Left cardiac atrium (tissue), 4 donors: ENCODE measurements at regions not wholly inside any gene's neighbourhood (a gene's known extent, or its start where the extent isn't known, plus 50 kb on each side); places are given as distances from the start of the nearest gene placed in this dataset.
A peak's percentile ranks its signal among the peaks of the same experiment; 100 is the strongest.
"Not testable (repeated sequence)": the region's sequence is repeated elsewhere in the genome, so short reads cannot be mapped to it uniquely, and the experiment has no call there.

Experiments
- ATAC-seq, 2 donors: fragments of 200-7000 bp; cut with Tn5 transposase; one replicate each; pipeline ENCODE4 v1.9.1; 2020; ENCODE audit warnings: mild to moderate bottlenecking in 2 of 2, moderate library complexity in 2 of 2
- DNase-seq: peaks from one replicate; pipeline ENCODE4 v3.0.0-alpha.2; 2020
- intact Hi-C, 2 donors: fragments of 100-400 bp; cut with DNase I; formaldehyde crosslinking; loops; one replicate each; pipeline versions ENCODE4 v1.14.1 to v1.15.1; 2022 to 2023
- donor health status: DM: no; HTN: yes; CAD: no.
- donor health status: DM: no; HTN: yes; CAD: no; lungs with severe emphysema.
- donor health status: DM: yes; HTN: yes; CAD: no.
- donor health status: Dilated cardiomyopathy.

DNA sequence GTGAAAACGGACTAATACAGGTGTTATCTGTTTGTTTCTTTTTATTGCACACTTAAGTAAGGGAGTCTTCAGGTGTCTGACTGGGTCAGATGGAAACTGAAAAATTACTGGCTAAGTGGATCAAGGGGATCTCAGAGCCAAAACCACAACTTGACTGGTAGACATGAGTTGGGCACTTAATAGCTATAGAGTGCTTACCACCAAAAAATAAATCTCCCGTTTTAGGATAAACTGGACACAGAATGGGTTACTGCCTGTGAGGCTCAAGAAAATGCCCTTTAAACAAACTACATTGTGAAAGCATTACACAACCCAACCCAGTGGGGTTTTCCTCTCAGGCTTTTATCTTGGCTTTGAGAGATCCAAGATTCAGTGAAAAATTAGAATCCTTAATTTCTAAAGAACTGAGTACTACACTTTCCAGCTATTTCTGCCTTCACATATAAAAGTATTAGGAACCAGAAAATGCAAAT lies 134.0 kb upstream of the LYPLAL1 start:
- ATAC-seq (peak in 1 of 2 donors; percentile 67), DNase-seq (no peak)
- intact Hi-C loops, result no loop called here

DNA sequence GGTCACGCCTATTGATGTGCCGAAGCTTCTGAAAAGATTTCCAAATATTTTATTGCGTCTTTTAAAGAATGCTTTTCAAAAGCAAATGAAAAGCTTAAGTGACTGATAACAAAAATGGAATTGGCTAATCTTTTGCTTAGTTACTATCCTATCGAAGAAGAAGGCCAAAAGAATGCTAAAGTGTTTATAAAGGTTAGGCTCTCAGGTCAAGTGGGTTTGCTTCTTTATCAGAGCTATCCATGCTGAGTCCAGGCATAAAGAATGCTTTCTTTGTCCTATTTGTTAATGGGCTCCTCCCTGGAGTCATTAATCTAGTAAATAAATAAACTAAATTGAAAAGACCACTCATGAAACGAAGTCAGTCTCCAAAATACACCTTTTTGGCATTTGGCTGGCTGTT lies 133.4 kb upstream of the LYPLAL1 start:
- ATAC-seq (no peak), DNase-seq (no peak)
- intact Hi-C loops, result no loop called here

DNA sequence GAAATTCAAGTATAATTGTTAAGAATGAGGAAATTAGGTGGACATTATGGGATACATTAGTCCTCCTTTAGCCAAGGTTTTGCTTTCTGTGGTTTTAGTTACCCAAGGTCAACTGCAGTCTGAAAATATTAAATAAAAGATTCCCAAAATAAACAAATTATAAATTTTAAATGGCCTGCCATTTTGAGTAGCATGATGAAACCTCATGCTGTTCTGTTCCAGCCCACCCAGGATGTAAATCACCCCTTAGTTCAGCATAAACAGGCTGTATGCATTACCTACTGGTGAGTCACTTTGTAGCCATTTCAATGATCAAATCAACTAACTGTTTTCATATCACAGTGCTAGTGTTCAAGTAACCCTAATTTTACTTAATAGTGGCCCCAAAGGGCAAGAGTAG lies 132.5 kb upstream of the LYPLAL1 start:
- no peak for DNase-seq
- intact Hi-C loops, result no loop called here
- no peak for ATAC-seq

DNA sequence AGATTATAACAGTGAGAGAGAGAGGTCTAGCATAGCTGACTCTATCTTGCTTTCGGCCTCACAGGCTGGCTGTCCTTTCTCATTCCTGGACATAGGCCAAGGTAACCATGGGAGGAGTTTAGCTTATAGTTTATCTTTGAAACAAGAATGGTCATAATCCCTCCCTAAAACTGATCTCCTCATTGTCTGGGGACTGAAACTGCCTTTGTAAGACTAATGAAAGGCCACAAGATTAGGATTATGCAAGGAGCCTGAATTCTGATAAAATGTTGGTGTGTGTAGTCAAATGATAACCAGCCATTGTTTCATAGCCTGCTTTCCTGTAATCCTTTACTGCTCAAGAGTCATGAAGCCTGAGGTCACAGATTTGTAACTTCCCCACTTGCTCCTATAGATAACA lies 131.9 kb upstream of the LYPLAL1 start:
- peak in 1 of 2 donors; percentile 23 for ATAC-seq
- intact Hi-C loops, result no loop called here
- DNase-seq, result peak; percentile 18

DNA sequence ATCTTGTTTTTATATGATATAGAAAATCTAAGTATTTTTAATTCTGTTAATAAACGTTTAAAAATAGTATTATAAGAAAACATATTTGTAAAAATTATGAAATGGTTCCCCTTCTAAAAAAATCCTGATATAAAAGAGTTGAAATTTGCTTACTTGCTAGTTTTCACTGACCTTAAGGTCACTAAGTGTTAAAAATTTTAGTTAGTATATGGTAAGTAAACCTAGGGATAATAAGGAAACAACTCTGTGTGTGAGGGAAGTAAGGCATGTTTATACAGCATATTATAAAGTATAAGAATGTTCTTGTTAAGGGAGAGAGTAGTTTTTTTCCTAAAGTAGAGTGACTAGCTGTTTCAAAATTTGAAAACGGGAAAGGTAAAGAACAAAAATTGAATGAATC lies 130.9 kb upstream of the LYPLAL1 start:
- DNase-seq (no peak), ATAC-seq (no peak)
- intact Hi-C loops, result no loop called here

DNA sequence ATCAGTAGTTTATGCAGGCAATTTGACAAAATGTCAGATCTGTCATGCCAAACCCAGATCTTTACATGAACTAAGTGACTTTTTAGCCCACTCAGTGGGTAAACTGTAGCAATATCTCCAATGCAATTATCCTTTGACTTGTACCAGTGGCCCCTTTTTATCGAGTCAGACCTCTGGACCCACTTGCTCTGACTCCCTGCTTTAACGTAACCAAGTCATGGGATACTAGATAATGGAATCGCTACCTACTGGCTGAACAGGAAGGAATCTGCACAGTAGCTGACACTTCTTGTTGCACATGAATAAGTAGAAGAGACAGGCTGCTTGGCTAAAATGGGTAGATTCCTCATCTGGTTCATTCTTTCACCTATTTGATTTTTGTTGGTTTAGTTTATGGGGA lies 128.4 kb upstream of the LYPLAL1 start:
- intact Hi-C loops, result no loop called here
- ATAC-seq (no peak), DNase-seq (no peak)

DNA sequence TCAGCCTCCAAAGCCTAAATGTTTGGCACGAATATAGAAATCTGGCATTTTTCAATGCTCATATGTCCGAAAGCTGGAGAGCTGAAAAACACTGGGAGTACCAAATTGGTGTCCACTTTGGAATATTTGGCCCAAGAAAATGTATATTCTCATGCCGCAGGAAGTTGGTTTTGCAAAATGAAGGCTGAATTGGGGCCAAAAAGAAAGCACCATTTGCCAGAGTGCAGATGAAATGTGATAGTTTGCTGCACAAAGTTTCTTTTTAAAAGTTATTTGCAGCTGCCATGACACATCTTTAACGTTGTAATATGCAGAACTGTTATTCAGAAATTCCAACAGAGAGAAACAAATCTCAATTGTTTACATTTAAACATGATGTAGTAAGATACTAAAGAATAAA lies 124.2 kb upstream of the LYPLAL1 start:
- intact Hi-C loops, result no loop called here
- DNase-seq (no peak), ATAC-seq (no peak)

DNA sequence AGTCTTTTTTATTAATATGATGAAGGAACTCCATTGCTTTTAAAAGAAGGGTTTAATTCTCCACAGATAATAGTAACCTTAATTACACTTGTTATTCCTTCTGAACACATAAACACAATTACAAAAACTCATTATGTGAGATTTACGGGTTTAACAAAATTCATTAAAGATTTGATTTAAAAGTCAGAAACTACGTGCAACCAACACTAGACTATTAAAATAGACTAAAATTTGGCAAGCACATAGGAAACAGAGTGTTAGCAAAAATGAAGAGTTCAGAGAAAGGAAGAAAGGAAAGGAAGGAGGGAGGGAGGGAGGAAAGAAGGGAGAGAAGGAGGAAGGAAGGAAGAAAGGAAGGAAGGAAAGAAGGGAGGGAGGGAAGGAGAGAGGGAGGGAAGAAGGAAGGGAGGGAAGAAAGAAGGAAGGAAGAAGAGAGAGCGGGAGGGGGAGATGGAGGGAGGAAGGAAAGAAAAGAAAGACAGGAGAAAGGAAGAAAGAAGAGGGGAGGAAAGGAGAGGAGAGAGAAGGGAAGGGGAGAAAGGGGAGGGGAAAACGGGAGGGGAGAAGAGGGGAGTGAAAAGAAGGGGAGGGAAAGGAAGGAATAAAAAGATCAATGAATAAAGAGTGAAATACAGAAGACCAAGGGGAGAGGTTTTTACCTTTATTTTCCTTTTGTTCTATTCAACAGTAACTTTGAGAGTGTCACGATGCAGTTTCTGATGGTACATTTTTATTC lies 123.4 kb upstream of the LYPLAL1 start:
- intact Hi-C loops, result no loop called here
- ATAC-seq (no peak), DNase-seq (no peak)

DNA sequence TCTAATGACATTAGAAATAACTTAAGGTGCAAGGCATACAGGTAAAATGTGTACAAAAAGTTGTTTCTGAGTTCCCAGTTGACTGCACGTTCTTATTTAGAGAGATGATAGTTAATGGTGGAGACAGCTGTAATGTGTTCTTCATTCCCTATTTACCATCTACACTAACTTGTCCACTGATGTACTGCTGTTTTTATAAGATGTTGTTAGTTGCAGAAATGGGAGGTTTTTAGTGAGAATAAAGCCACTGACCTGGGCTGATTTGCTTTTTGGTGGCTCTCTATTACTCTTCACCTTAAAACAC lies 122.9 kb upstream of the LYPLAL1 start:
- no peak for DNase-seq
- intact Hi-C loops, result no loop called here
- no peak for ATAC-seq

DNA sequence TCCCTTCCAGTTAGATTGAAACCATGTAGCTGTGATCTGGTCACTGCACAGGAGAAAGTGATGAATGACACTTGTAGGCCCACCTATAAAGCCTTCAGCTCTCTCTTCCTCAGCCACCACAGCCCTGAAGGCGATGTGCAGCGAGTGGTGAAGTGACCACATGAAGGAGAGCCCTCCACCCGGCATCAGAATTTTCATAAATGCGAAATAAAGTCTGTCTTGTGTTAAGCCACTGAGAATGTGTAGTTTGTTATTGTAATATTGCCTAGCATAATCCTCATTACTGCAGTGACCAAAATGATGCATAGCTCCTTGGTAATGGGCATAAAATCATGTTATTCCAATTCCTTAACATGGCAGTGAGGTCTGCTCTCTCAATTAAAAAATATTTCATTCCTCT lies 122.1 kb upstream of the LYPLAL1 start:
- ATAC-seq, result no peak
- intact Hi-C loops, result no loop called here
- DNase-seq, result no peak

DNA sequence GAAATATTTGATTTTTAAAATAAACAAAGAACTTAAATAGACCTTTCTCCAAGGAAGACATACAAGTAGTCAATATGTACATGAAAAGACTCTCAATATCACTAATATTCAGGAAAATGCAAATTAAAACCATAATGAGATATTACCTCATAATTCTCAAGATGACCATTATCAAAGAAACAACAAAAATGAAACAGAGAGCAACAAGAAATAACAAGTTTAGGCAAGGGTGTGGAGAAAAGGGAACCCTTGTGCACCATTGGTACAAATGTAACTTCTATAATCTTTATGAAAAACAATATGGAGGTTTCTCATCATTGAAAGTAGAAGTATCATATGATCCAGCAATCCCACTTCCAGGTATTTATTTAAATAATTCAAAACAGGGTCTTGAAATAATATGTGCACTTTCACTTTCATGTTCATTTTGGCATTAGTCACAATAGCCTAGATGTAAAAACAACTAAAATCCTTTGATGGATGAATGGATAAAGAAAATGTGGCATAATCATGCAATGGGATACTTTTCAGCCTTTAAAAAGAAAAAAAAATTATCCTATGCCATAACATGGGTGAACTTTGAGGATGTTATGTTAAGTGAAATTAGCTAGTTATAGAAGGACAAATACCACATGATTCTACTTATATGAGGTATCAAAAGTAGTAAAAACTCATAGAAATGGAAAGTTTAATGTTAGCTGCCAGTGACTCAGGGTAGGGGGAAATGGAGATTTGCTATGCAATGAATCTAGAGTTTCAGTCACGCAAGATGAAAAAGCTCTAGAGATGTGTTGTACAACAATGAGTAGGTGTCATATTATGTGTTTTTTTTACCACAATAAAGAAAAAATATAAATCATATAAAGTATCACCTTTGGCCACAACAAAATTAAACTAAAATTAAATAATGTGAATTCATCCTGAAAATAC lies 114.5 kb upstream of the LYPLAL1 start:
- ATAC-seq (no peak), DNase-seq (no peak)

DNA sequence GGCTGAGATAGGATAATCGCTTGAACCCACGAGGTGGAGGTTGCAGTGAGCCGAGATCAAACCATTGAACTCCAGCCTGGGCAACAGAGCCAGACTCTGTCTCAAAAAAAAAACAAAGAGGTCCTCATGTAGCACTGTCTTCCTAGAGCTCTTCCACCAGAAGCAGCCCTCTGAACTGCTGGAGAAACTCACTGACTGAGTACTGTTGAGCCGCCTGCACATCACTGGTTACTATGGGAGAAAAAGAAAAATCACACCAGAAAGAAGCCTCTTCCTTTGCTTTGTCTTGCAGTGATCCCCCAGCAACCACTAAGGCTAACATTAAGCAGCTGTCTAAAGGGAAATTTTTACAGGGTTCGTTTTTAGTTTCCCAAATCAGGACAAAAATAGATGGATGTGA lies 112.9 kb upstream of the LYPLAL1 start:
- intact Hi-C loops, result loop anchor here in 1 of 2 donors (10.0 kb wide), 1 partner anchor 716 kb away; the partner anchor contains the start of gene TGFB2
- ATAC-seq, result no peak
- no peak for DNase-seq

More for the DNA sequence above, 114.5 kb upstream of the LYPLAL1 start:
- intact Hi-C loops, result no loop called here

DNA sequence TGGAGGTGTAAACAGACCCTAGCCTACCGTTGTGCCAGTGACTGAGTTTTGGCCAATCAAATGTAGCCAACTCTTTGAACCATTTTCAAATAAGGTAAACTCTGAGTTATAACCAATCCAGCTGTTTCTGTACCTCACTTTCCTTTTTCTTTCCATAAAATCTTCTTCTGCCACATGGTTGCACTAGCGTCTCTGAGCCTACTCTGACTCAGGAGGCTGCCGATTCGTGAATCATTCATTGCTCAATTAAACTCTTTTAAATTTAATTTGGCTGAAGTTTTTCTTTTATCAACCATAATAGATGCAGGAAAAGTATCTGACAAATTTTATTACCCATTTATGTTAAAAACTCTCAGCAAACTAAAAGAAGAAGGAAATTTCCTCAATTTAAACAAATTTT lies 111.5 kb upstream of the LYPLAL1 start:
- ATAC-seq (no peak), DNase-seq (no peak)
- intact Hi-C loops, result loop anchor here in 1 of 2 donors (10.0 kb wide), 1 partner anchor 717 kb away; the partner anchor contains the start of gene TGFB2

DNA sequence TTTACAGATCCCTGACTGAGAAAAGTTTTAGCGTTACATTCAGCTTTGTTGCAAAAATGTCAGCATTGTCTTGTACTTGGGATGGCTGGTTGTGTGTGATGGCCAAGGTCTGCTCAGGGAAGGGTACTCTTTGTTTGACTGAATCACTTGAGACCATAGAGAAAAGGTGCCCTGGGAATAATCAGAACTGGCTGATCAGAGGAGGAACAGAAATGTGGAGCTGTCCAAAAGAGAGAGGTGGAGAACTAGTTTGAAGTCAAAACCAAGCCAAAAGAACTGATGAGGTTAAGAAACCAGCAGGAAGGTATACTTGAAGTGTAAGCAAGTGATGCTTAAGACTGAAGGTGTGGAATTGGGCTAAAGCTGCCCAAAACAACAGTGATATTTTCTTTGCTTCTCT lies 107.6 kb upstream of the LYPLAL1 start:
- DNase-seq, result no peak
- intact Hi-C loops, result loop anchor here (5.0 to 10.0 kb wide), 2 partner anchors 721 to 734 kb away; partner anchors contain the start of gene TGFB2 (in 1 of the 2)
- ATAC-seq, result no peak

DNA sequence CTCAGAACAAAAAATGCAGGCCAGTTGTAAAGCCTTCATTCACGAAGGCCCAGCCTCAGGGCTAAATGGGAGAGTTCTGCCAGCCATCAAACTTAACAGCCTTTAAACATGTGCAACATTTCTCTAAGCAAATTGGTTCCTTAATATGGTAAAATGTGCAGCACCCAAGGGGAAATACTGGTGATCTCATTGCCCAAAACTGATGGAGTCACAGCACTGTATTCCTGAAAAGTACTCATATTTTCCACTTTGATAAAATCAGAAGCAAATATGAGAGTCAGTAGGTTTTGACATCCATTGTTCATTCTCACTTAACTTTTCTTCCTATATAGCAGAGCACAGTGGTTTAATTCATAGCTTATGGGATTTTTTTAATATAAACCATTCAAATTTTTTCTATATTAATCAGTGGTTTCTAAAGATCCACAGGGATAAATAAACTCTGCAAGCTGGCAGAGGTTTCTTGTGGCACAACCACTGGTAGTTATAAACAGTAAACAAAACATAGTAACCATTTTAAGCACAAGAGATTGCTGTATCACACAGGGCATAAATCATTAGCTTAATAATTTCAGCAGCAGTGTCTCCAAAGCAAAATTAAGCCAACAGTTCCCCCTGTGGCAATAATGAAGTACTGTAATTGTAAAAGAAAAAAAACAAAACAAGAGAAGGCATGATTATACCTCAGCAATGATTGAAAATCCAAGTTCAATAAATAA lies 106.9 kb upstream of the LYPLAL1 start:
- intact Hi-C loops, result loop anchor here (5.0 to 10.0 kb wide), 2 partner anchors 722 to 734 kb away; partner anchors contain the start of gene TGFB2 (in 1 of the 2)
- peak; percentile 72 to 80 for ATAC-seq
- DNase-seq, result no peak

DNA sequence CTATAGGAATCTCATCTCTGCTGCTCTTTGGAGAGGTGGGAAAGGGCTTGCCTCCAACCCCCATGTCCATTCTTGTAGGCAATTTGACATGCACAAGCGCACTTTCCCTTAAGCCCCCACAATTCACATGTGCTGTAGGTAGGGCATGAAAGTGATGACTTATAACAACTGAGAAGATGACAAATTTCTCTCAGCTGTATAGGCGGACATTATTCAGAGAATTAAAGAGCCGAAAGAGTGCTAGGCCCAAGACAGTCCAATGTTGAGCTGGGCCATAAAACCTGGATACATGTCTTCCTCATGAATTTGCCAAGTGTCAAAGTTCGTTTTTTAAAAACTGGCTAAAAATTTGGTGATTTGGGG lies 106.3 kb upstream of the LYPLAL1 start:
- intact Hi-C loops, result loop anchor here (5.0 to 10.0 kb wide), 2 partner anchors 723 to 735 kb away; partner anchors contain the start of gene TGFB2 (in 1 of the 2)

DNA sequence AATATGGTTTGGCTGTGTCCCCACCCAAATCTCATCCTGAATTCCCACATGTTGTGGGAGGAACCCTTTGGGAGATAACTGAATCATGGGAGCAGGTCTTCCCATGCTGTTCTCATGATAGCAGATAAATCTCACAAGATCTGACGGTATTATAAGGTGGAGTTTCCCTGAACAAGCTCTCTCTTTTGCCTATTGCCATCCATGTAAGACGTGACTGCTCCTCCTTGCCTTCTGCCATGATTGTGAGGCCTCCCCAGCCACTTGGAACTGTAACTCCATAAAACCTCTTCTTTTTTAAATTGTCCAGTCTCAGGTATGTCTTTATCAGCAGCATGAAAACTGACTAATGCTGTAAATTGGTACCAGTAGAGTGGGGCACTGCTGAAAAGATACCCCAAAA lies 103.3 kb upstream of the LYPLAL1 start:
- intact Hi-C loops, ATAC-seq, DNase-seq: not testable (repeated sequence)

More for the DNA sequence above, 106.3 kb upstream of the LYPLAL1 start:
- no peak for DNase-seq
- no peak for ATAC-seq

DNA sequence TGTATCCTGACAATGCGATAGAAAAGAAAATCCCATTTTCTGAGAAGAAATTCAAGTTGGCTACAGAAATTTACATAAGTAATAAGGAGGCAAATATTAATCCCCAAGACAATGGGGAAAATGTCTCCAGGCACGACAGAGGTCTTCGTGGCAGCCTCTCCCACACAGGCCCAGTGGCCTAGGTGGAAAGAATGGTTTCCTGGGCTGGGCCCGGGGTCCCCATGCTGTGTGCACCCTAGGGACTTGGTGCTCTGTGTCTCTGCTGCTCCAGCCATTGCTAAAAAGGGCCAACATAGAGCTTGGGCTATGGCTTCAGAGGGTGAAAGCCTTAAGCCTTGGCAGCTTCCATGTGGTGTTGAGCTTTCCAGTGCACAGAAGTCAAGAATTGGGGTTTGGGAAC lies 102.5 kb upstream of the LYPLAL1 start:
- intact Hi-C loops, result no loop called here
- ATAC-seq (no peak), DNase-seq (no peak)

DNA sequence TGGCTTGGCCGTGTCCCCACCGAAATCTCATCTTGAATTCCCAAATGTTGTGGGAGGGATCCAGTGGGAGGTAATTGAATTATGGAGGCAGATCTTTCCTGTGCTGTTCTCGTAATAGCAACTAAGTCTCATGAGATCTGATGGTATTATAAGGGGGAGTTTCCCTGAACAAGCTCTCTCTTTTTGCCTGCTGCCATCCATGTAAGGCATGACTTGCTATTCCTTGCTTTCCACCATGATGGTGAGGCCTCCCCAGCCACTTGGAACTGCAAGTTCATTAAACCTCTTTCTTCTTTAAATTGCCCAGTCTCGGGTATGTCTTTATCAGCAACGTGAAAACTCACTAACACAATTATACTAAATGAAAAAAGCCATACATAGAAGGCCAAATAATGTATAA lies 101.3 kb upstream of the LYPLAL1 start:
- intact Hi-C loops, result no loop called here
- DNase-seq, result no peak

More for the DNA sequence above, 101.3 kb upstream of the LYPLAL1 start:
- ATAC-seq, result no peak
